Central memory CD8-positive, alpha-beta T cell (primary cell): ENCODE measurements at regions not wholly inside any gene's neighbourhood (a gene's known extent, or its start where the extent isn't known, plus 50 kb on each side); places are given as distances from the start of the nearest gene placed in this dataset.

Experiments
- ATAC-seq: fragments of 150-1000 bp; cut with Tn5 transposase; replicated peaks from 2 replicates; pipeline ENCODE4 v1.10.0; 2022; ENCODE audit warnings: mild to moderate bottlenecking, moderate FRiP score, moderate number of reproducible peaks; ENCODE audit not compliant: poor library complexity, severe bottlenecking; ENCODE audit errors: extremely low read depth
- DNase-seq, 2 donors: peaks; one replicate each; pipeline ENCODE4 v3.0.0; 2021; ENCODE audit warnings: low spot score in 2 of 2
- H3K27ac Mint-ChIP-seq: one replicate; pipeline ENCODE4 v1.8.0; 2022; ENCODE audit warnings: low read depth, mild to moderate bottlenecking, moderate library complexity, mixed read lengths
- H3K27me3 Mint-ChIP-seq: one replicate; pipeline ENCODE4 v1.8.0; 2022; ENCODE audit warnings: mixed read lengths
- H3K36me3 Mint-ChIP-seq: one replicate; pipeline ENCODE4 v1.8.0; 2022; ENCODE audit warnings: mild to moderate bottlenecking, moderate library complexity, mixed read lengths; ENCODE audit not compliant: insufficient read depth
- H3K4me1 Mint-ChIP-seq: one replicate; pipeline ENCODE4 v1.8.0; 2022; ENCODE audit warnings: mixed read lengths
- H3K4me3 Mint-ChIP-seq: one replicate; pipeline ENCODE4 v1.8.0; 2022; ENCODE audit warnings: mild to moderate bottlenecking, moderate library complexity, mixed read lengths
- H3K9me3 Mint-ChIP-seq: one replicate; pipeline ENCODE4 v1.8.0; 2022; ENCODE audit warnings: mixed read lengths

DNA sequence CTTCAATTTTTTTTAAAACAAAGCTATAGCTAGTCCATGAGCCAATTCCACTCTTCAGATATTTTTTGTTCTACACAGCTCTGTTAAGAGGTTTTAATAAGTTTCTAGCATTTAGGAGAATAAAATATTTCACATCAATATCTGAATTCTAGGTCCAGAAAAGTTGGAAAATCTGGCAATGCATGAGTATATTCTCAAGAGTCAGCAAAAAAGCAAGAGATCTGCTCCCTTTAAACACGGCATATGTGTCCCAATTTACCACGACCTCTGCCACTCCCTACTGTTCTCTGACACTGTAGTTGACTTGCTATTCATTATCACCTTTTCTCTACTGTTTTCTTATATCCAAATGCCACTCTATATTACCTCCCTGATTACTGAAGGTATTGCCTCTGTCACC lies 145.1 kb upstream of the TGFBR2 start:
- H3K27ac Mint-ChIP-seq: no peak overlapping the region
- no peaks in the 10 kb centered on the region for H3K4me1 Mint-ChIP-seq
- ATAC-seq: no peak
- H3K36me3 Mint-ChIP-seq: no peaks in the 10 kb centered on the region
- DNase-seq: no peak
- H3K9me3 Mint-ChIP-seq: peaks cover 8% of the 10 kb centered on the region
- no peak overlapping the region for H3K4me3 Mint-ChIP-seq
- H3K27me3 Mint-ChIP-seq: no peaks in the 10 kb centered on the region

DNA sequence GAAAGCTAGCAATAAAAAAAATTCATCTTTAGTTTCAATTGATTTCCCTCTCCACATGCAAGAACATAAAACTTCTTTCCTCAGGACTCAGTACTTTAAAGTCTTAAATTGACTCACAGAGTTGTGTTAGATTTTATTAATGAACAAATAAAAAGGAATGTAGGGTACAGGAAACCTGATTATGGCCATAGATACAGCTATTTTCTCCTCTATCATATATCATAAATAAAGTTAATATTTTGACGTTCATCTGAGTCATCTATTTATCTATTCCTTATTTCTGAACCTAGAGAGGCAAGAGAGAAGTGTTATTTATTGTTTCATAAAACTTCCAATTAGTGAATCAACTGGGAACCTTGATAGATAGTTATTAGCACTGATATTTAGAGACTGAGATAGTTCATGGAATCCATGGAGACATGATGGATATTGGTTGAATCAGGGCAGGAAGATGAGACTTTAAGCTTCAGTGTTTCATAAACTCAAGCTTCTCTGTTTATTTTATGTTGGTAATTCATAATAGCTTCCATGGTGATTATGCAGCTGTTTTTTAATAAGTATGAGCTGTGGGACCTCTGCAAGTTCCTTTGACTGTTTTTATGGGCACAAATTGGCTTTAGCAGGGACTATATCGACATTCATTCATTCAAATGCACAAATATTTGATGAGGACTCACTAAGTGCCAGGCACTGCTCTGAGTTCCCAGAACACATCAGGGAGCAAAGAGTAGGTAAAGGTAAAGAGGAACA lies 143.5 kb upstream of the TGFBR2 start:
- Mint-ChIP-seq H3K27me3 (no peaks in the 10 kb centered on the region), H3K4me3 (no peak overlapping the region), H3K36me3 (no peaks in the 10 kb centered on the region), H3K4me1 (no peaks in the 10 kb centered on the region), H3K27ac (no peak overlapping the region), H3K9me3 (peaks cover 8% of the 10 kb centered on the region)
- DNase-seq (no peak), ATAC-seq (no peak)

DNA sequence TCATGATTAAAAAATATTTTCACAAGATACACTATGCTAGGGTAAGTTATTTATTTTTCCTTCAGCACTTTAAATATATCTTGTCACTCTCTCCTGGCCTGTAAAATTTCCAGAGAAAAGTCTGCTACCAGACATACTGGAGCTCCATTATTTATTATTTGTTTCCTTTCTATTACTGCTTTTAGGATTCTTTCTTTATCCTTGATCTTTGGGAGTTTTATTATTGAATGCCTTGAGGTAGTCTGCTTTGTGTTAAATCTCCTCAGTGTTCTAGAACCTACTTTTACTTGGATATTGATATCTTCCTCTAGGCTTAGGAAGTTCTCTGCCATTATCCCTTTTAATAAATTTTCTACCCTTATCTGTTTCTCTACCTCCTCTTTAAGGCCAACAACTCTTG lies 142.0 kb upstream of the TGFBR2 start:
- H3K4me3 Mint-ChIP-seq: no peak overlapping the region
- H3K27ac Mint-ChIP-seq: no peak overlapping the region
- H3K36me3 Mint-ChIP-seq: no peaks in the 10 kb centered on the region
- H3K9me3 Mint-ChIP-seq: peaks cover 8% of the 10 kb centered on the region
- H3K4me1 Mint-ChIP-seq: no peaks in the 10 kb centered on the region
- DNase-seq (no peak), ATAC-seq (no peak)
- H3K27me3 Mint-ChIP-seq: no peaks in the 10 kb centered on the region

DNA sequence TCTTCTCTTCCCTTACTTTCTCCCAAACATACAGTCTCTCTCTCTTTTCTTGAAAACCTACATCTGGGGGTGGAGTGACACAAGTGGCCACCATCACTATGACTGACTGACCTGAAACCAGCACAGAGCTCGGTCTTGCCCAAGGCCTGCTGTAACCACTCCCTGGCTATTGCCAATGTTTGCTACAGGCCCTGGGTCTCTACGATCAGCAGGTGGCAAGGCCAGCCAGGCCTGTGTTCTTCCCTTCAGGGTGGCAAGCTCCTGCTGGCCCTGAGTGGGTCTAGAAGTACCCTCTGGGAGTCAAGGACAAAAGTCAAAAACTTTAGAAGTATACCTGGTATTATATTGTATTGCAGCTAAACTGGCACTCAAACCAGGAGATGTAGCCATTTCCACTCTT lies 140.9 kb upstream of the TGFBR2 start:
- Mint-ChIP-seq H3K4me1 (no peaks in the 10 kb centered on the region), H3K9me3 (peaks cover 8% of the 10 kb centered on the region), H3K27ac (no peak overlapping the region), H3K27me3 (no peaks in the 10 kb centered on the region), H3K36me3 (no peaks in the 10 kb centered on the region), H3K4me3 (no peak overlapping the region)
- DNase-seq (no peak), ATAC-seq (no peak)

DNA sequence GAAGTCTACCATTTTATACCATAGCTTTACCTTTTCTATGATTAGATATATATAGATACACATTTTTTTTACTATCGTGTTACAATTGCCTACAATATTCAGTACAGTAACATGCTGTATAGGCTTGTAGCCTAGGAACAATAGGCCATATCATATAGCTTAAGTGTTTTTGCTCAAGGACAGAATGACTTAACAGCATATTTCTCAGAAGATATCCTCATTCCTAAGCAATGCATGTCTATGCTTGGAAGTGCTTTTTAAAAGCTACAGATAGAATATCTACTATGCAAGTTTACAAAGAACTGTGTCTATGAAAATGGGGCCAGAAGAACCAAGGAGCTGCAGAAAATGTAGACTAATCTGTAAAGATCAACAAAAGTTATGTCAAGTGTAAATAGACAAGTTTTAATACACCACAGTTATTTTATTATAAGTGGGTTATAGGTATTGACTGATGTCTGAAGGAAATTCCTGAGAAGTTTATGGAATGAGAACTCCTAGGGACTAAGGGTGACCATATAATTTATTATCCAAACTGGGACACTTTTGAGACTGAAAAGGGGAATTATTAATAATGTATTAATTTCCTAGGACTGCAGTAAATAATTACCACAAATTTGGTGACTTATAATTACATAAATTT lies 138.7 kb upstream of the TGFBR2 start:
- no peaks in the 10 kb centered on the region for H3K4me1 Mint-ChIP-seq
- no peak overlapping the region for H3K4me3 Mint-ChIP-seq
- no peak for ATAC-seq
- no peaks in the 10 kb centered on the region for H3K36me3 Mint-ChIP-seq
- H3K27ac Mint-ChIP-seq: no peak overlapping the region
- H3K27me3 Mint-ChIP-seq: no peaks in the 10 kb centered on the region
- peaks cover 8% of the 10 kb centered on the region for H3K9me3 Mint-ChIP-seq
- no peak for DNase-seq

DNA sequence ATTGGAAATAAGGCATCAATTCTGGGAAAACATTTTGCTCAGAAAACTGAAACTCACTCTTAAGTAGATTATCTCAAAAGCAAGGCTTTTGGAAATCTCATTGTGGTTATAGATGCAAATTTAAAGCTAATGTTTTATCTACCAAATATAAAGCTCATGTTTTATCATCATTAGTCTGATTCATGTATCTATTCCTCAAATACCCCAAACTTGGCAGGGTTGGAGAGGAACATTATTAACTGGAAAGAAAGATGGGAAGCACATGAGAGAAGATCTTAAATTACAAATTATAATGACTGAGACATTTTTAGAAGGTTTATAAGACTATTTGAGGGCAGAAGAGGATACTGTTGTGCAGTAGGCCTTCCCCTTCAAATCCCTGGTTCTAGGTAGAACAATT lies 137.3 kb upstream of the TGFBR2 start:
- DNase-seq (no peak), ATAC-seq (no peak)
- H3K4me3 Mint-ChIP-seq: no peak overlapping the region
- H3K27me3 Mint-ChIP-seq: no peaks in the 10 kb centered on the region
- peaks cover 7% of the 10 kb centered on the region for H3K9me3 Mint-ChIP-seq
- no peak overlapping the region for H3K27ac Mint-ChIP-seq
- no peaks in the 10 kb centered on the region for H3K4me1 Mint-ChIP-seq
- H3K36me3 Mint-ChIP-seq: no peaks in the 10 kb centered on the region

DNA sequence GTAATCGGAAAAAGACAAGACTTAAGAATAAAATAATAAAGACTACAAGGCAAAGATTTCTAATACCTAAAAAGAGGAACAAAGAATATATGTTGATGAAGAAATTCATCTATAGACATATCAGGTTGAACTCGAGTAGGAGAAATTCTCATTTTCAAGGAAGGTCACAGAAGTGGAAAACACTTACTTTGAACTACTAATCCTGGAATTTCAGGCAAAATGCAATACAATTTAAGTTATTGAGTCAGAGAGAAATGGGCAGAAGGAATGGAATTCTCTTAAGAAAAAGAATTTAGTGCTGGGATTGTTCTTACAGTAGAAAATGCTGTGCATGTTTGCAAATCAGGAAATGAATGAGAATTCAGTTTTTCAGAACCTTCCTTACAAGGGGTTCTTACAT lies 135.9 kb upstream of the TGFBR2 start:
- Mint-ChIP-seq H3K27ac (no peak overlapping the region), H3K36me3 (no peaks in the 10 kb centered on the region), H3K4me3 (no peak overlapping the region), H3K9me3 (no peaks in the 10 kb centered on the region), H3K4me1 (no peaks in the 10 kb centered on the region), H3K27me3 (no peaks in the 10 kb centered on the region)
- no peak for ATAC-seq
- no peak for DNase-seq

DNA sequence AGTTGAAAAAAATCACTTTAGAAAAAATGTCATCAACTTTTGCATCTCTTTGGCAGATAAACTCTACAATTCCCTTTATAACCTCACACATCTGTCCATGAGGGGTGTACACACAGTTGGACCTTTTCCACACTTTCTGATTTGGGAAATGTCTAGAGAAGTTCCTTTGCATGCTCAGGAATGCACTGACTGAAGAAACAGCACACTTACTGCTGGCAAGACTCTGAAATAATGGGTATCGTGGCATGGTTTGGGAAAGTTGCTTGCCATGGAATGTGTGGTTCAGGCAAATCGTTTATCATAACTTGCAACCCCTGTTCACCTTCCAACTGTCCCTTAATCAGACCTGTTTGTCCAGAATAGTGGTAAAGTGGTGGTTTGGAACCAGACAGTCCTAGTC lies 135.3 kb upstream of the TGFBR2 start:
- no peaks in the 10 kb centered on the region for H3K9me3 Mint-ChIP-seq

DNA sequence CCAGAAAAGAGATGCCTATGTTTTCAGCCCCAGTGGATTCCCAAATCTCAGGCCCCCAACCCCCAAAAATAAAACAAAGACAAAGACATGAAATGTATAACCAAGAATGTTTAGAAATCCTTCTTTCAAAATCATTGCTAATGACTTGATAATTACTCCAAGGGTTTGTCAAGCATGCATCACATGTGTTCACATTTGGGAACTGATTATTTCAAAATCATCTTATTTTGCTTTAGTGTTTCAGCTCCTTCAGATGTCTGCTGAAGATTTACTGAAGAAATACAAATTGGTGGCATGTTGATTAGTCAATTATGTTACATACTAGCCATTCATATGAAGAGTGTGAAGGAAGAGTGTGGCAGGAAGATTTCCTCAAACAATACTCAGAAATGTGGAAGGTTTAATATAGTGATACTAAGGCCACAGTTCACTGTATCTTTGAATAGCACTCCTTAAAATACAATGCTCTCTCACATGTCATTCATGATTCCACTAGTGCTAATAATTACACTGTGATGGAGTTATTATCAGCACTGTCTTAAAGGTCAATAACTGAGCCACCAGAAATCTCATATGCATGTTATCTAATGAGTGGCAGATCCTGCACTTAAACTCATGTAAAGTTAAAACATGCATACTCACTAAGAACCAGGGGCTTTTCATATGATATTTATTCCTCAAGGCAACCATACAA lies 134.5 kb upstream of the TGFBR2 start:
- no peaks in the 10 kb centered on the region for H3K36me3 Mint-ChIP-seq
- H3K4me3 Mint-ChIP-seq: no peak overlapping the region
- DNase-seq (no peak), ATAC-seq (no peak)
- no peak overlapping the region for H3K27ac Mint-ChIP-seq
- H3K27me3 Mint-ChIP-seq: no peaks in the 10 kb centered on the region
- H3K9me3 Mint-ChIP-seq: no peaks in the 10 kb centered on the region
- H3K4me1 Mint-ChIP-seq: no peaks in the 10 kb centered on the region

More for the DNA sequence above, 135.3 kb upstream of the TGFBR2 start:
- ATAC-seq (no peak), DNase-seq (no peak)
- Mint-ChIP-seq H3K27ac (no peak overlapping the region), H3K27me3 (no peaks in the 10 kb centered on the region), H3K4me1 (no peaks in the 10 kb centered on the region), H3K36me3 (no peaks in the 10 kb centered on the region), H3K4me3 (no peak overlapping the region)

DNA sequence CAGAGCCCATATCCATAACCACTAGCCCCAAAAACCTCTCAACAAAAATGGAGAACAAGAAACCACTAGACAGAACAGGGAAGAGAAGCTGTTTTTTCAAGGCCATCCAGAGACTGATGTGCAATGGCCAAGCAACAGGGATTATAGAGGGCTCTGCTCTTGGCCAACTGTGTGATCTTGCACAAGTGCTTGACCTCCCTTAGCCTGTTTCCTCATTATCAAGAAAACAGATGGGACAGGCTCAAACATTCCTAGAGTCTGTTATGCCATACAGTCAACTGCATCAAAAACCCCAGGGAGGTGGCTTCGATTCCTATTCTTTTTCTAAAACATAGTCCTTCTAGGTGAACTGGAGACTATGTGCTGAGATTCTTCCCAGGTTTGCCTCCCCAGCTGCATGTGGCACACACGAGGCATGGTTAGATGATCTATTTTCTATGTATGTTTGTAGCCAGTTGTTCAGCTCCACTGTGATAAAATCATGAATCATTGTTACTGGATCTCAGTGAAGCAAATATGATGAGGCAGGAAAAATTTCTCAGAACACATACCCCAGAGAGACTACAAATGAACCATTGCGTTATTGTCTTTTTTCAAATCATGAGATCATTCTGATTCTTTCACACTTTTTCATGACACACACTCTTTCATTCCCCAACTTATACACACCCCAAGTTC lies 132.9 kb upstream of the TGFBR2 start:
- no peaks in the 10 kb centered on the region for H3K4me1 Mint-ChIP-seq
- H3K27ac Mint-ChIP-seq: no peak overlapping the region
- DNase-seq (no peak), ATAC-seq (no peak)
- no peaks in the 10 kb centered on the region for H3K36me3 Mint-ChIP-seq
- no peak overlapping the region for H3K4me3 Mint-ChIP-seq
- H3K9me3 Mint-ChIP-seq: no peaks in the 10 kb centered on the region
- H3K27me3 Mint-ChIP-seq: no peaks in the 10 kb centered on the region

DNA sequence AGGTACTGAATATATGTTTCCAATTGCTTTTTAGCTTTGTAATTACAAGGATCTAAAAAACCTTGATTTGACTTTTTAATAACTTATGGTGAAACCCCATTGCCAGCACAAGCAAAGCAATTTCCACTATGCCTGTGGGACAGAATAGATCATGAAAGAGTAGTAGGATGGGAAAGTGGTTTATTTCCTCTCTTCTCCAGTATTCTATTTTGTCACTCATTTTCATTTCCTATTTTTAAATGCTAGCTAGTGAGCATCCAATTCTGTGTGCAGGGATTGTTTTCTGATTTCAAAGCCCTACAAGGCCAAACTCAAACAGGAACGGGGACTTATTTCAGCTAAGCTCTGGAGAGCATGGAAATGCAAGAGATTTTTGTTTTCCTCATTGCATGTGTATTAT lies 132.0 kb upstream of the TGFBR2 start:
- Mint-ChIP-seq H3K4me3 (no peak overlapping the region), H3K36me3 (no peaks in the 10 kb centered on the region), H3K27ac (no peak overlapping the region), H3K27me3 (no peaks in the 10 kb centered on the region), H3K4me1 (no peaks in the 10 kb centered on the region), H3K9me3 (no peaks in the 10 kb centered on the region)
- ATAC-seq (no peak), DNase-seq (no peak)

DNA sequence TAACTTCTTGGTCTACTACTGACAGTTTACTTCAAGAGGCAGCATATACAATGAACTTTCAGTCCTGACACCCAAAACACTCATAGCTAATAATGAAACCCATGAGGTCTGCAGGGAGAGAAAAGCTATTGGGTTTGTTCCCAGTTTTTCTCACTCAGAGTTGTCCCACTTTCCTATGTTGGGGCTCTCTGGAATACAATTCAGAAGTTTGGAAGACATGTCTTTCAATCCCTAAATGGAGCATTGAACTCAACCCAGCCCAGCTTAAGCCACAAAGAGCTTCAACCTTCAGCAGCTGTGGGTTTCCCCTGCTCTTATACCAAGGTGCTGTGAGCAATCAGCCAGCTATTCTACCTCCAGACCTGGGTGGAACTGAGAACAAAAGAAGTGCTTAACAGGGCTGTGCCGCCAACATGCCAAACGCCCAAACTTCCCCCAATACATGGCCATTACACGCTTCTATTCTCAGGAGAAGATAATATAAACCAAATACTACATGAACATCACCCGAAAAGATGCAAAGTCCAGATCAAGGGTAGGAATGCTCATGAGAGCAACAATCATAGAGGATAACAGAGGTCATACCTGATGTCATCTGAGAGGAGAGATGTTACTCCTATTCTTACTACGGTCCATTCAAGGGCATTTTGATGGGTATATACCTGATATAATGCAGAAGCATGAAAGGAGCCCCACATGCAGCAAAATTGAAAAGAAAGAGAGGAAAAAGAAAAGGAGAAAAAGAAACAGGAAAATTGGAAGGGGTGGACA lies 131.2 kb upstream of the TGFBR2 start:
- no peak for DNase-seq
- no peak for ATAC-seq
- Mint-ChIP-seq H3K4me1 (no peaks in the 10 kb centered on the region), H3K27ac (peak overlapping the region; percentile 4), H3K4me3 (no peak overlapping the region), H3K36me3 (no peaks in the 10 kb centered on the region), H3K27me3 (no peaks in the 10 kb centered on the region), H3K9me3 (no peaks in the 10 kb centered on the region)
